NCI-H146 treated with DMSO at 0.1 percent for 48 hours (cell line): ENCODE measurements at regions not wholly inside any gene's neighbourhood (a gene's known extent, or its start where the extent isn't known, plus 50 kb on each side); places are given as distances from the start of the nearest gene placed in this dataset.

Experiments
- DNase-seq: peaks from one replicate; lab custom pipeline; 2025; ENCODE audit not compliant: unreplicated experiment; lab: John Stamatoyannopoulos, UW

GRCh38 chr1:59156526-59157199 is 140.2 kb upstream of the FGGY start:
- DNase-seq = peak; percentile 65

GRCh38 chr1:59158321-59158720 is 138.6 kb upstream of the FGGY start:
- no peak for DNase-seq

GRCh38 chr1:59159557-59160203 is 137.2 kb upstream of the FGGY start:
- no peak for DNase-seq

GRCh38 chr1:59161136-59161535 is 135.8 kb upstream of the FGGY start:
- DNase-seq = no peak

DNA sequence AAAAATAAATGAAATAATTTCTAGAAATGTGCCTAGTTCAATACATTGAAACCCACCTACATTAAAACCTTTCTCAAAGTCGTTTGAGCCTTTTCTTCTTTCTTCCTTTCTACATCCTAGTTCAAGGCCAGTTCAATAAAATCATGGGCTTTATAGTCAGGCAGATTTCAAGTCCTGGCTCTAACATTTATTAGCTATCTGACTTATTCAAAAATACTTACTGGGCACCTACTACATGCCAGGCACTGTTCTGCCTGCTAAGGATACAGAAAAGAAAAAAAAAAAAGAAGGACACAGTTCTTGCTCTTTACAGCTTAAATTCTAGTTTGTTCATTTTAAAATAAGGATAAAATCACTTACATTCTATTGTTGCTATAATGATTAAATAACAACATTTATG is 134.2 kb upstream of the FGGY start:
- no peak for DNase-seq

DNA sequence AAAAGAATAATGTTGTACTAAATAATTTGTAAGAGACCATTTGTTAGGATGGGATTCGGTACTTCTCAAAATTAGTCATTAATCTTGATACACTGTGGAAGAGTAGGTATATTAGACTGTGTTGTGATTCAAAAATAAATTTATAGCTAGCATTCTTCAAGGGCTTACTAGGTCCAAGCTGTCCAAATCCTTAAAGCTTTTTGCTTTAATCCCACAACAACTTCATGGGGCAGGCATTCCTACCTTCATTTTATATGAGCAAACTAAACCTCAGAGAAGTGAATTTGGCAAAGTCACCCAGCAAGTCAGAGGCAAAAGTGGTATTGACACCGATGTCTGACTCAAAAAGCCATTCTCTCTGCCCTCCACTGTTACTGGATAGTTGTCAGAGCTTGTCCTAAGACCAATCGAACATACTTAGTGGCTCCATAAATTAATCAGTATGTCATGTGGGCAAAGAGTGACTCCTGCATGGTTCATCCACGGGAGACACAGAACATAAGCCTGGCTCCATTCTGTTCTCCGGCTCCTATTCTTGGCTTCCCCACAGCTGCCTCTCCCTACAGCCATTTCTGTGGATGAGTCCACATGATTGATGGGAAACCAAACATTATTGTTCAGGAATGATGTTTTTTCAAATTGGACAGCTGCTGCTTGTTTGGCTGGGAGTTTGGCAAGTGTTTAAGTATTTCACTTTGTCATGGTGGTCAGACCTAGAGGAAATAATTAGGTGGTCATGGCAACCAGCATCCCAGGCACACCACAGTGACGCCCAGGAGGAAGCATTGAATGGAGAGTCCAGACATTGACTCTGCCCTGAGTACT is 133.4 kb upstream of the FGGY start:
- peak; percentile 69 for DNase-seq

- no peak for DNase-seq
Observed at GRCh38 chr1:59164371-59164770, 132.5 kb upstream of the FGGY start.

DNA sequence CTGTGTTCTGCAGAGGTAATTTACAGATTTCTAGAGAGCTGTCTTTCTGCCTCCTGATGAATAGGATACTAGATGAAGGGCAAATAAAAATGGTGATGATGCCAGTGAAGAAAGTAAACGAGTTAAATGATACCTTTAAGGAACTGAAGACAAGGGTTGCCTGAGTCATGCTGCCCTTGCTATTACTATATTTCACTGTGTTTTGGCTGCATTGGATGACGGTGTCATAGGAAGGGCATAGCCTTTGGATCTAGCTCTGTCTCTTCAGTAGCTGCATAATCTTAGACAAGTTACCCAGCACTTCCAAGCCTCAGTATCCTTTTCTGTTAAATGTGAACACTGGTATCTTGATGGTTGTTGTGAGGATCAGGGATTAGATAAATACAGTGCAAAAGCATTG is 131.5 kb upstream of the FGGY start:
- no peak for DNase-seq

GRCh38 chr1:59169703-59170102 is 127.2 kb upstream of the FGGY start:
- DNase-seq = no peak

DNA sequence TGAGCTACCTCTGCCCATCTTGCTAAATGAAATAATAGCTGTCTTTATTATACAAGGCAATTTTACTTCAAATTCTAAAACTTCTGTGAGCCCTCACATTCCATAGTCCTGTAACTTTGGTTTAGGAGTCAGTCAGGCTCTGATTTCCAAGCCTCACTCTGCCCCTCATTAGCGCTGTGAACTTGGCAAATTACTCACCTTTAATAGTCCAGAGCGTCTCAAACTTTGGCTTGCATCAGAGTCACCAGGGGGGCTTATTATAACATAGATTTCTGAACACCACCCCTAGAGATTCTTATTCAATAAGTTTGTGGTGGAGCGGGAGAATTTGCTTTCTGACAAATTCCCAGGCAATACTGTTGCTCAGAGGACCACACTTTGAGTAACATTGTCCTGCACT is 126.2 kb upstream of the FGGY start:
- no peak for DNase-seq

DNA sequence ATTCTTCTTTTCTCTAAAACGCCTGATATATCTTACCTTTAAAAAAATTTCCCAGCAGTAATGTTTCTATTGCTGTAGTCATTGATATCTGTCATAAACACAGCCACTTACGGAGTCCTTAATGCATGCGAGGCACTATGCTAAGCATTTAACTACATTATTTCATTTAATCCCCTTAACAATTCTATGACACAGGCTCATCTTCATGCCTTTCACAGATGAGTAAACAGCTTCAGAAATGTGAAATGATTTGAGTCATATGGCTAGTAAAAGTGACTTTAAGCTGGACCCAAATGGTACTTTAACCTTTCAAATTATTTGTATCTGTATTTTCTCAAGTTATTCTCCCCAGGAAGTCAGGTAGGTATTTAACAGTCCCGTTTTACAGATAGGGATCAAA is 125.1 kb upstream of the FGGY start:
- no peak for DNase-seq

GRCh38 chr1:59172693-59173092 is 124.2 kb upstream of the FGGY start:
- DNase-seq = no peak

- no peak for DNase-seq
Observed at GRCh38 chr1:59173721-59174120, 123.2 kb upstream of the FGGY start.

DNA sequence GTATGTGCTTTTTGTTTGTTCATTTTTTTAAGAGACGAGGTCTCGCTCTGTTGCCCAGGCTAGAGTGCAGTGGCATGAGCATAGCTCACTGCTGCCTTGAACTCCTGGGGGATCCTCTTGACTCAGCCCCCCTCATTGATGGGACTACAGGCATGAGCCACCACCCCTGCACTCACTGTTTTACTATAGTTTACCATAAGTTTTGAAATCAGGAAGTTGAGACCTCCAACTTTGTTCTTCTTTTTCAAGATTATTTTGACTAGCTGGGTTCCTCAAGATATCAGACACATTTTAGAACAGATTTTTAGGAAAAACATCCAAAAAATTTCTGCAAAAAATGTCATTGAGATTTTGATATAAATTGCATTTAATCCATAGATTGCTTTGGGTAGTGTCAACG is 120.4 kb upstream of the FGGY start:
- no peak for DNase-seq

GRCh38 chr1:59177756-59178155 is 119.1 kb upstream of the FGGY start:
- no peak for DNase-seq

DNA sequence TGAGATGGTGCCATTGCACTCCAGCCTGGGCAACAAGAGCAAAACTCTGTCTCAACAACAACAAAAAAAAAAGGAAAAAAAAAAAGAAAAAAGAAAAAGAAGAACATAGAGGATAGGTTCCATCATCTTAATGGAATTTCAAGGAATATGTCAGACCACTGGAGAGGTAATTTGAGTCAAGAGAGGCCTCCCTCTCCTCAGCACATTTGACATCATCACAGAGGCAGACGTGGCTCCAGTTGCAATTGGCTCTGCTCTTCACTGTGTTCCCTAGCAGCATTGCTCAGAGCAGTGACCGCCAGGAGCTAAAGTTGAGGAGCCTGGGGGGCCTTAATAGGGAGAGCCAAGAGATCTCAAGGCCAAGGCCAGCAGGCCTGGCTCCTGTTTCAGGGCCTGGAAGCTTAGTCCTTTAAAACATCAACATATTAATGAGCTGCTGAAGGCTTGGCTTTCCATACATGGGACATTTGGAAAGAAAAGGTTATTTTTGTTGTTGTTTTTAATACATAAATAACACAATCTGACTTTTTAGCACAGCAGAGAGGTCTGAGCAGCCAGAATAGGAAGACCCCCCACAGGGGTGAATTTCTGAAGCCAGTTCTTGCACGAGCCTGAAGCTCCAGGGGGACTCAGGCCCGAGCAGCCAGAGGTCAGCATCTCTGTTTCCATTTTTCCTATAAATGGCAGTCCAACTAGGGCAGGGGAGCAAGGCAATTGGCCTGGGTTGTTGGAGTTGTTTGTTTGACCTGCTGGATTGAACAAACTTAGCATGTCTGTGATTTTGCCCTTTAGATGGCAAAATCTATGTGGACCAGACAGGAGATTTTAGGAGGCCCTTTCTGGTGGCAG is 118.3 kb upstream of the FGGY start:
- no peak for DNase-seq

DNA sequence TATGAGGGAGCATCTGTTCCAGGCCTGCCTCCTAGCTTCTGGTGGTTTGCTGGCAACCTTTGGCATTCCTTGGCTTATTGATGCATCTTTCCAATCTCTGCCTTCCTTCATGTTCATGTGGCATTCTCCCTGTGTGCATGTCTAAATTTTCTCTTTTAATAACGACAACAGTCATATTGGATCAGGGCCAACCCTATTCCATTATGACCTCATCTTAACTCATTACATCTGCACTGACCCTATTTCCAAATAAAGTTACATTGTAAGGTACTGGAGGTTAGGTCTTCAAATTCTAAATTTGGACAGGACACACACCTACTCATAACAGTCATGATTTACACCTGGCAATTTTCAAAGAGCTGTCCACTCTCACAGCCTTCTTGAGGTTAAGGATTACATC is 117.2 kb upstream of the FGGY start:
- no peak for DNase-seq

- DNase-seq = no peak
Observed at GRCh38 chr1:59180735-59181134, 116.2 kb upstream of the FGGY start.

GRCh38 chr1:59183749-59184317 is 113.1 kb upstream of the FGGY start:
- DNase-seq = no peak

GRCh38 chr1:59184365-59184905 is 112.5 kb upstream of the FGGY start:
- DNase-seq = no peak
